ENCODE measurements at regions not wholly inside any gene's neighbourhood (a gene's known extent, or its start where the extent isn't known, plus 50 kb on each side); places are given as distances from the start of the nearest gene placed in this dataset.

GRCh38 chr12:43117226-43117930 is 434.6 kb downstream of the ADAMTS20 start:
- DNase-seq (ENCODE audit: low spot score): no peak

DNA sequence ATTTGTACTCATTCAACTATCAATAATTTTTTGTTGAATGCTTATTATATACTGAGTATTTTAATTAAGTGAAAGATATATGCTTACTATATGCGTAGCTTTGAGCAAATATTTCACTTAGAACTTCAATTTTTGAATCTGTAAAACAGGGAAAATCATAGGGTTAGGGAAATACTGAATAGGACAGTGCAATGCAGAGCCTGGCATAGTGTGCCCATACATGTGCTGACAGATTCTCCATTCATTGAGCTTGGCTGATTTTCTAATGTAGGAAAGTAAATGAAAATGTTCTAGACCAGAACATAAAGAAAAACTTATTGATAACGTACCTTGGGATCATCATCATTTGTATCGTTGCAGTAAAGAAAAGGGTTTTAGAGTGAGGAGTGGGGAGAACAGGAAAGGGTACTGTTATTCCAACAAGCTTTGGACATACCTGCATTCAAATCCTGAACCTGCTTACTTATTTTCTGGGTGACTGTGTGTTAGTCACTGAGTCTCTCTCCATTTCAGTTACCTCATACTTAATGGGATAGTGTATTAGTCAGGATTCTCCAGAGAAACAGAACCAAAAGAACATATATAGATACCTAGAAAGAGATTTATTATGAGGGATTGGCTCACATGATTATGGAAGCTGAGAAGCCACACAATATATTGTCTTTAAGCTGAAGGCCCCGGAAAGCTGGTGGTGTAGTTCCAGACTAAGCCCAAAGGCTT is 436.4 kb downstream of the ADAMTS20 start:
- DNase-seq (ENCODE audit: low spot score): no peak

- DNase-seq (ENCODE audit: low spot score): no peak
These were observed 437.7 kb downstream of the ADAMTS20 start for GRCh38 chr12:43114316-43114715.

- no peak for DNase-seq (ENCODE audit: low spot score)
These were observed 438.4 kb downstream of the ADAMTS20 start for GRCh38 chr12:43113616-43114015.

DNA sequence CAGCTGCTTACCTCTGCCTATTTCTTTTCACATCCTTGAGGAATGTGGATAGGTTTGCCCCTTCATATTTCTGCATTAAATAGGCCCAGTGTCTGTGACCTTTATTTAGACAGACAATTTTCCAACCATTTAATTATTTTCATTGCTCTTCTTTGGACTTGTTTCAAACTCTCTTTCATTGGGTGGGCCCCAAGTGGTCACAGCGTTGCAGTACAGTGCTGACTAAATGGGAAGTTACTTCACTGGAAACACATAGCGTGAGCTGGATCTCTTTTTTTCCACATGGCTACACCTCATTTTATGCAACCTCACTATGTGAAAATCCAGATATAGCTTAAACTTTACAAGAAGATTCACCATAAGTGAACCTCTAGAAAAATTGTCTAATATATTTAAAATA is 438.9 kb downstream of the ADAMTS20 start:
- DNase-seq (ENCODE audit: low spot score): no peak

DNA sequence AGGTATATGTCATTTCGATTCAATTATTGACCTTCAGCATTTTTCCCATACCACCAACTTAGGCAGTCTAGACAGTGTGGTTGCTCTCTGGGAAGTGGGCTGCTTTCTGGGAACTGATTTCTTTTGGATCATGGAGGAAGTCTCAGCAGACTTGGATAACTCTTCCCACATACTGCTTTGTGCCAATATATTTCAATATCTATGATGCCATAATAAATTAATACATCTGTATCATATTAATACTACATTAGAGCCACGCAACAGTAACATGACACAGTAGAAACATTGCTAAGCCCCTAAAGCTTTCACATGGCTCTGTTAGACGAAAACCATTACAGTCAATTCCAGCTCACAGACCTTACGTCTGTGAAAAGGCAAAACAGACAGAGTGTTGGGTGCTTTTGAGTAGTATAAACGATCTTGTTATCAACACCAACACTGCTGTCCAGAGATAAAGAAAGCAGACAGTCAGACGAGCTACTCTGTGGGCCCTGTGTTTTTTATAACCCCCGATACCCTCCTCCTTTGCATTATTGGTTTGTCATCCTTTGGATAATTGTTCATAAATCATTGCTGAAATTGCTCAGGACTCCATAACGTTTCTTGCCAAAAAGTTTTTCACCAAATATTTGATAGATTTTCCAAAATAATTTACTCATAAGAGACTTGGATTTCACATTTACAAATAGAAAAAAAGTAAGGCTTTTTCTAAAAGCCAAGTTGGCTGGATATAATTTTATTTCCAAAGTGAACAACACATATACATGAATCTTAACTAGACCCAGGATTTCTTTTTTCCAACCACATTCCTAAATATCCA is 439.7 kb downstream of the ADAMTS20 start:
- no peak for DNase-seq (ENCODE audit: low spot score)

DNA sequence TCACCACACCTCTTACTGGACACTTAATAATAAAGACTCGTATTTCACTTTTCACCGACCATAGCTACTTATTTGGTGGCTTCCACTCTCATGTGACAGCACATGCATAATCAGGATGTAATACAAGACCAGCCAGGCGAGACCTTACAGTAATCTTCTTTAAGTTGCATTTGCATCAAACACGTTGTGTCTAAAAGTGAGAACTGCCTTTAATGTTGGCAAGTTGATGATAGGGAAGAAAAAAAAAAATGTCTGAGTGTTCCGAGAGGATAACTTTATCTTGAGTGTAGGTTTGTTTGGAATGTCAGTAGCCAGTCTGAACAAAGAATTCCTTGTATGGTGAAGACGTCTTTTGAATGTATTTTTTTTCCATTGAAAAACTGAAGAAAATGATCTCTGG is 440.4 kb downstream of the ADAMTS20 start:
- no peak for DNase-seq (ENCODE audit: low spot score)

- DNase-seq (ENCODE audit: low spot score): no peak
These were observed 442.2 kb downstream of the ADAMTS20 start for GRCh38 chr12:43109631-43110345.

DNA sequence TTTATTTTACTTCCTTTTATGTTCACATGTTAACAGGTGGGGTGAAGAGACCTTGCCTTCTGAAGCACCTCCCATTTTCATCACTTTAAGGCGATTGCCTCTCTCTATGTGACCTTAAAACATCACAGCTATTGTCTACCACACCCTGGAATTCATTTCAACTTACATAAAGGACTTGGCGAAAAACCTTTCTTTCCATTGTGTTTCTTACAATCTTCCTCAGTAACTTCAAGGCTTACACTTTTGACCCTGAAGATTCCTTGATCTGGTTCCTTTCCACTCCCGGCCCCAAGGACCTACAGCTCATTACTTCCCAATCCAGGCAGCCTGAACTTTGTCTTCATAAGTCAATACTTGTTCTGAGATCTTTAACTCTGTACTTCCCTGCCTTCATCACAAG is 443.3 kb downstream of the ADAMTS20 start:
- no peak for DNase-seq (ENCODE audit: low spot score)

DNA sequence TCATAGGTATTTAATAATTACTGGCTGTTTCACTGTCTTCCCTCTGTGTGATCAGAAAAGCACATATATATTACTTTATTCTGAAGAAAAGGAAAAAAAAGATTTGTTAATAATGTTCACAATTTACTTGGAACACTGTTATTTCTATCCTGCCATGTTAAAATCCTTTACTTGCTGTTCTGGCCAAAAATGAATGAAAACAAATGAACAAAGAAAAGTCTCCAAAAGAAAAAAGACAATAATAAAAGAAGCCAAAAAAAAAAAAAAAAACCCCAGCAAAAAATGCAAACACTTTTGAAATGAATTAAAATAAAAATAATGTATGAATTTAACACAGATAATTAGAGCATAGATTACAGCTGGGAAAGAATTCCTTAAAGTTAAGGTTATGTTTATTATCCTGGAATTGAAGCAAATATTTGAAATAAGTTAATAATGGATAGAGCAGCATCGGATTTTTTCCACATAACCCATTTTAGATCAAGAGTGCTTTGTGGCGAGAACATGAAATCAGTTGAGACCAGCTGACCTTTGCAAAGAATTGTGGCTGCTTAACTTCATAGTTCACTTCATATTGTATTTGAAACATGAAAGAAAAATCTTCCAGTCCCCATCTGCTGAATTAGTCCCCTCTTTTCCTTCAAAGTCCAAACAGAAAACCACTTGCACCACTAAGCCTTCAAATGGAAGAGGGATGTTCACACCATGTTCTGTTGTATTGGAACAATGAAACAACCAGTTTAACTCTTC is 444.8 kb downstream of the ADAMTS20 start:
- no peak for DNase-seq (ENCODE audit: low spot score)

DNA sequence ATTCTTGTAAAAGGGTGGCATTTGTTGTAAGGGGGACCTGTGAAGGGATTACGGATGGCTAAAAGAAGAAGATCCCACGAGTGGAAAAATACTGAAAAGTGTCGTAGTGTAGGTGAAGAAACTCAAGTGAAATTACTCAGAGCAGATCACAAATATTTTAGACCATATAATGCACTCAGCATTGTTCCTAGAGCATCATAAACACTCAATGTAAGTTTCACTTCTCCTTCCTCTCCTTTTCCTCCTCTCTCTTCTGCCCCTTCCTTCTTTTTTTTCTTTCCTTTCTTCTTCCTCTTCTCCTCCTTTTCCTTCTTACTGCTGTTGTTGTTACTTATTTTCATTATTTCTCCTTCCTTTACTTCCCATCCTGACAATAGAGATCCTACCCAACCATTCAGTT is 445.6 kb downstream of the ADAMTS20 start:
- DNase-seq (ENCODE audit: low spot score): no peak

GRCh38 chr12:43105426-43105981 is 446.5 kb downstream of the ADAMTS20 start:
- no peak for DNase-seq (ENCODE audit: low spot score)

- DNase-seq (ENCODE audit: low spot score): no peak
These were observed 447.5 kb downstream of the ADAMTS20 start for GRCh38 chr12:43104494-43104893.

DNA sequence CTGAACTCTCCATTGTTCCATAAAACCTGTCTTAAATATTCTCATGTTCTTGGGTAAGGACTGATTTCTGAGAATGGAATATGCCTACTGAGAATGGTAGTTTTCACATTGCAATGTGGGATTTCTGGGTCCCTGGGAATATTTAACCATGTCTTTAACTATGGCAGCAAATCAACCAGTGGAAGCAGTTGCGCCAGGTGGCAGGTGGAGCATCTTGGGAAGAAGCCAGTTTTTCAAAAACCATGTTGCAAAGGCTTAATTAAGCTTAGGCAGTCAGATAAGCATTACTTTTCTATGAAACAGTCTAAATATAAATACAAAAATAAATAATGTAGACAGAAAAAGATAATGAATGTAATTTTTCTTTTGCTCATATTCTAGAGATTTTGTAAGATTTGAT is 448.1 kb downstream of the ADAMTS20 start:
- no peak for DNase-seq (ENCODE audit: low spot score)

GRCh38 chr12:43102546-43103264 is 449.3 kb downstream of the ADAMTS20 start:
- DNase-seq (ENCODE audit: low spot score): no peak

DNA sequence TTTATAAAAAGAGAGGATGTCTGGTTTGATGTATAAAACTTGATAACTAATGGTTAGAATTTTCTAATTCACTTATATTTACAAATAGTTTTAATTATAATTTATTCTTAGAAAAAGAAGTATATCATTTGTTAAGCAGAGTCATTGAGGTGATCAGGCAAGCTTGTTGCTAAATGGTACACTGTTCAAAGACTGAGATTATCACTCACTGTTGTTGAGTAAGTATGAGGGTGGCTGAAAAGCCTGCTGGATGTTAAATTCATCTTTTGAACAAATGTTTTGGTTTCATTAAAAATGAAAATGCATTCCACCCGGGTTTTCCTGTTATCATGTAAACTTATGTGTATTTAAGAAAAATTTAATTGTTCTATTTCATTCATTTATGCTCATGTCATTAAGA is 451.8 kb downstream of the ADAMTS20 start:
- no peak for DNase-seq (ENCODE audit: low spot score)

GRCh38 chr12:43099691-43100163 is 452.3 kb downstream of the ADAMTS20 start:
- no peak for DNase-seq (ENCODE audit: low spot score)

- no peak for DNase-seq (ENCODE audit: low spot score)
These were observed 453.0 kb downstream of the ADAMTS20 start for GRCh38 chr12:43098766-43099550.

DNA sequence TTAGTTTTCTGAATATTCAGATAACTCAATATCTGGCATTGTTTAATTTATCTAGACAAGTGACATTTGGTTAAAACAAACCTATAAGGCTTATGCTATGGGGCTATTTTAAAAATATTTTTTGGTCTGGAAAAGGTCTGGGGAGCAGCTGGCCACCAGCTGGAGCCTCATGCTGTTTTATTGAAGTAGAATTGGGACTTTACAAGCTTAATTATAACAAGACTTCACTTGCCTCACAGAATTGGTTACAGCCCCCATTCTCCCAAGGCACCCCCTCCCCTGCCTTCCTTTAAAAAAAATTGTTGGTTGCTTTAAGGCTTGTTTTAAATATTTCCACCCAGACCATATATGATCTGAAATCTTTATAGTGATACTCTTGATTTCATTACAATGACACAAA is 453.9 kb downstream of the ADAMTS20 start:
- no peak for DNase-seq (ENCODE audit: low spot score)

GRCh38 chr12:43097471-43097870 is 454.5 kb downstream of the ADAMTS20 start:
- no peak for DNase-seq (ENCODE audit: low spot score)

All from pons (tissue), 1 donor.